ENCODE measurements at regions not wholly inside any gene's neighbourhood (a gene's known extent, or its start where the extent isn't known, plus 50 kb on each side); places are given as distances from the start of the nearest gene placed in this dataset.

DNA sequence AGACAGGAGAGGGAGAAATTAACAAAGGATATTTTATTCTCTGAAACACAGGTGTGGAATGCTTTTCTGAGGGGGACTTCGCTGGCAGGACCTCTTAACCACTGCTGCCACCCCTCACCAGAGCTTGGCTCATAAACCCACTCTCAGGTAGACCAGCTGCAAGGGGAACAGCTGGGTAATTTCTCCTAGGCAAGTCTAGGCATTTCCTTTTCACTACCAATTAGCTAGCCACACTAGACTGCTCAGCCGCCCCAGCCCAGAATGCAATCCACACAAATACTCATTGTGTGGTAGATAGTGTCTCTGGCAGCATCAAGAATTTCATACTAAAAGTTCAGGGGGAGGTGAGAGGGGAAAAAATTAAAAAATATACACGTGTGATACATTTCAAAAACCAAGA lies 267.6 kb upstream of the ID4 start:
- TF ChIP-seq, protein P1, sequence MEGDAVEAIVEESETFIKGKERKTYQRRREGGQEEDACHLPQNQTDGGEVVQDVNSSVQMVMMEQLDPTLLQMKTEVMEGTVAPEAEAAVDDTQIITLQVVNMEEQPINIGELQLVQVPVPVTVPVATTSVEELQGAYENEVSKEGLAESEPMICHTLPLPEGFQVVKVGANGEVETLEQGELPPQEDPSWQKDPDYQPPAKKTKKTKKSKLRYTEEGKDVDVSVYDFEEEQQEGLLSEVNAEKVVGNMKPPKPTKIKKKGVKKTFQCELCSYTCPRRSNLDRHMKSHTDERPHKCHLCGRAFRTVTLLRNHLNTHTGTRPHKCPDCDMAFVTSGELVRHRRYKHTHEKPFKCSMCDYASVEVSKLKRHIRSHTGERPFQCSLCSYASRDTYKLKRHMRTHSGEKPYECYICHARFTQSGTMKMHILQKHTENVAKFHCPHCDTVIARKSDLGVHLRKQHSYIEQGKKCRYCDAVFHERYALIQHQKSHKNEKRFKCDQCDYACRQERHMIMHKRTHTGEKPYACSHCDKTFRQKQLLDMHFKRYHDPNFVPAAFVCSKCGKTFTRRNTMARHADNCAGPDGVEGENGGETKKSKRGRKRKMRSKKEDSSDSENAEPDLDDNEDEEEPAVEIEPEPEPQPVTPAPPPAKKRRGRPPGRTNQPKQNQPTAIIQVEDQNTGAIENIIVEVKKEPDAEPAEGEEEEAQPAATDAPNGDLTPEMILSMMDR (IDR thresholded peaks at IDR 0.05) = no peak
- no peak for TF ChIP-seq ZFX (IDR thresholded peaks at IDR 0.05; ENCODE audit: borderline replicate concordance)
